Neural cell (in vitro differentiated cells): ENCODE measurements at regions not wholly inside any gene's neighbourhood (a gene's known extent, or its start where the extent isn't known, plus 50 kb on each side); places are given as distances from the start of the nearest gene placed in this dataset.

Experiments used
- H2AFZ ChIP-seq: fragments of 200-600, 300-800 bp; sonication (generic), shearing (Covaris generic); 2 replicates; pipeline ENCODE4 v1.6.0; 2014; ENCODE audit warnings: low read depth, mild to moderate bottlenecking, antibody characterized with exemption, low read length, moderate library complexity
- H3F3A ChIP-seq: fragments of 200-600 bp; shearing (Covaris generic); 2 replicates; pipeline ENCODE4 v1.6.1; 2016; ENCODE audit warnings: mild to moderate bottlenecking, moderate library complexity, mixed read lengths, antibody characterized with exemption, low read length; ENCODE audit not compliant: insufficient read depth, poor library complexity, severe bottlenecking
- H3K27ac ChIP-seq: fragments of 200-600, 300-800 bp; sonication (generic), shearing (Covaris generic); 2 replicates; pipeline ENCODE4 v1.5.1; 2014; ENCODE audit warnings: mild to moderate bottlenecking, low read length, moderate library complexity
- H3K27me3 ChIP-seq: fragments of 300-800, 200-600 bp; sonication (generic), shearing (Covaris generic); 2 replicates; pipeline ENCODE4 v1.6.0; 2014; ENCODE audit warnings: mild to moderate bottlenecking, low read depth, low read length, moderate library complexity; ENCODE audit not compliant: insufficient read depth
- H3K36me3 ChIP-seq: fragments of 300-800, 200-600 bp; sonication (generic), shearing (Covaris generic); 2 replicates; pipeline ENCODE4 v1.5.1; 2014; ENCODE audit warnings: mild to moderate bottlenecking, antibody characterized with exemption, low read length, moderate library complexity; ENCODE audit not compliant: insufficient read depth
- H3K4me2 ChIP-seq: fragments of 300-800, 200-600 bp; sonication (generic), shearing (Covaris generic); 2 replicates; pipeline ENCODE4 v1.6.0; 2014; ENCODE audit warnings: mild to moderate bottlenecking, low read length
- H3K4me3 ChIP-seq: fragments of 300-800, 200-600 bp; sonication (generic), shearing (Covaris generic); 2 replicates; pipeline ENCODE4 v1.5.1; 2014; ENCODE audit warnings: mild to moderate bottlenecking, low read length, moderate library complexity
- H3K79me2 ChIP-seq: fragments of 200-600 bp; shearing (Covaris generic); replicated peaks from 2 replicates; pipeline ENCODE4 v1.6.0; 2014; ENCODE audit warnings: mild to moderate bottlenecking, low read length, moderate library complexity; ENCODE audit not compliant: insufficient read depth
- H3K9ac ChIP-seq: fragments of 300-800, 200-600 bp; sonication (generic), shearing (Covaris generic); 2 replicates; pipeline ENCODE4 v1.6.1; 2016; ENCODE audit warnings: mild to moderate bottlenecking, low read length, mixed read lengths
- H3K9me2 ChIP-seq: fragments of 200-600 bp; shearing (Covaris generic); 2 replicates; pipeline ENCODE4 v1.6.1; 2016; ENCODE audit warnings: mild to moderate bottlenecking, low read length, mixed read lengths; ENCODE audit not compliant: insufficient read depth
- H3K9me3 ChIP-seq: fragments of 200-600, 300-800 bp; sonication (generic), shearing (Covaris generic); 2 replicates; pipeline ENCODE4 v1.6.1; 2016; ENCODE audit warnings: mild to moderate bottlenecking, mixed run types, low read length, moderate library complexity, mixed read lengths
- H4K20me1 ChIP-seq: fragments of 200-600 bp; shearing (Covaris generic); 2 replicates; pipeline ENCODE4 v1.6.1; 2016; ENCODE audit warnings: mild to moderate bottlenecking, mixed run types; ENCODE audit not compliant: insufficient read depth
- EP300 ChIP-seq: fragments of 450-650 bp; conservative IDR thresholded peaks from 2 replicates; pipeline ENCODE4 v1.6.1; 2014; ENCODE audit warnings: antibody characterized with exemption, mild to moderate bottlenecking, moderate library complexity; ENCODE audit not compliant: poor library complexity, severe bottlenecking
- EZH2 ChIP-seq: fragments of 200-600, 300-800 bp; shearing (Covaris generic), sonication (generic); IDR thresholded peaks from 2 replicates; pipeline ENCODE4 v1.6.1; 2014; ENCODE audit warnings: antibody characterized with exemption, low read length, borderline replicate concordance, mild to moderate bottlenecking; ENCODE audit not compliant: insufficient read depth, poor library complexity, severe bottlenecking
- MXI1 ChIP-seq: fragments of 450-650 bp; conservative IDR thresholded peaks from 2 replicates; pipeline ENCODE4 v1.6.1; 2014; ENCODE audit warnings: antibody characterized with exemption, mild to moderate bottlenecking; ENCODE audit not compliant: poor library complexity, severe bottlenecking
- POLR2AphosphoS5 ChIP-seq: IDR thresholded peaks from 2 replicates; pipeline ENCODE4 v1.6.1; 2012
- RAD21 ChIP-seq: fragments of 450-650 bp; conservative IDR thresholded peaks from 2 replicates; pipeline ENCODE4 v1.6.1; 2014; ENCODE audit warnings: antibody characterized with exemption, mild to moderate bottlenecking, moderate library complexity
- SMC3 ChIP-seq: fragments of 450-650 bp; conservative IDR thresholded peaks from 2 replicates; pipeline ENCODE4 v1.6.1; 2014; ENCODE audit warnings: antibody characterized with exemption, mild to moderate bottlenecking, moderate library complexity; ENCODE audit not compliant: poor library complexity
- TAF1 ChIP-seq: IDR thresholded peaks from 2 replicates; pipeline ENCODE4 v1.6.1; 2012; ENCODE audit warnings: low read depth
- TF ChIP-seq, protein P1 (sequence below): IDR thresholded peaks from 2 replicates; pipeline ENCODE4 v1.6.1; 2012; ENCODE audit warnings: borderline replicate concordance
- TF ChIP-seq, protein P2 (sequence below): fragments of 450-650 bp; IDR thresholded peaks from 2 replicates; pipeline ENCODE4 v1.5.1; 2014; ENCODE audit warnings: antibody characterized with exemption, mild to moderate bottlenecking, moderate library complexity; ENCODE audit not compliant: poor library complexity, severe bottlenecking

DNA sequence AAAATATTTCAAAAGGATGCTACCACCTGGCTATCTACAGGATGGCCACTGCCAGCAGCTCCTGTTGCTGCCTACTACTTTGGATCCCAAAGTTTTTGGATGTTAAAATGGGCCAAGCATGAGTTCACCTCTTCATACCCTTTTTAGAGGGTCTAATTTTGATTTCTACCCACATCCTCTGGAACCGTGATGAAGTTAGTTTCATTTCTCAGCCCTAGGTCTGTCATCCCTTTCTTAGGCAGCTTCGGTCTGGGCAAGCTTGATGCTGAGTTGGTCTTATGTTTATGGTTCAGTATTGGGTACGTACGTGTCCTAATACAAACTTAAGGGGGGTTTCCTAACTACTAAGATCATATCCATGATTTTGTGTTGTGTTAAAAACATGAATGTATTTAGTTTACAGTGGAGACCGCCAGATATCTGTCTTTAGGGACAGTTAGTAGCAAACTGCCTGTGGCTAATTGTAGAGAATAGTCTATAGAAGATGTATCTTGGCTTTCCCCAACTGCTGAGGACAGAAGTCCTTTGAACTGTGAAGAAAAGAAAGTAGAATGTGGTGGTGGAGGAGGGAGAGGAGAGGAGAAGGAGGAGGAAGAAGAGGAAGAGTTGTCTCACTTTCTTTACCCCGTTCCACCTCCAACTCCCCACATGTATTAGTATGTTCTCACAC, 184.9 kb downstream of the UBE2E3 start:
- TF ChIP-seq, protein P1, sequence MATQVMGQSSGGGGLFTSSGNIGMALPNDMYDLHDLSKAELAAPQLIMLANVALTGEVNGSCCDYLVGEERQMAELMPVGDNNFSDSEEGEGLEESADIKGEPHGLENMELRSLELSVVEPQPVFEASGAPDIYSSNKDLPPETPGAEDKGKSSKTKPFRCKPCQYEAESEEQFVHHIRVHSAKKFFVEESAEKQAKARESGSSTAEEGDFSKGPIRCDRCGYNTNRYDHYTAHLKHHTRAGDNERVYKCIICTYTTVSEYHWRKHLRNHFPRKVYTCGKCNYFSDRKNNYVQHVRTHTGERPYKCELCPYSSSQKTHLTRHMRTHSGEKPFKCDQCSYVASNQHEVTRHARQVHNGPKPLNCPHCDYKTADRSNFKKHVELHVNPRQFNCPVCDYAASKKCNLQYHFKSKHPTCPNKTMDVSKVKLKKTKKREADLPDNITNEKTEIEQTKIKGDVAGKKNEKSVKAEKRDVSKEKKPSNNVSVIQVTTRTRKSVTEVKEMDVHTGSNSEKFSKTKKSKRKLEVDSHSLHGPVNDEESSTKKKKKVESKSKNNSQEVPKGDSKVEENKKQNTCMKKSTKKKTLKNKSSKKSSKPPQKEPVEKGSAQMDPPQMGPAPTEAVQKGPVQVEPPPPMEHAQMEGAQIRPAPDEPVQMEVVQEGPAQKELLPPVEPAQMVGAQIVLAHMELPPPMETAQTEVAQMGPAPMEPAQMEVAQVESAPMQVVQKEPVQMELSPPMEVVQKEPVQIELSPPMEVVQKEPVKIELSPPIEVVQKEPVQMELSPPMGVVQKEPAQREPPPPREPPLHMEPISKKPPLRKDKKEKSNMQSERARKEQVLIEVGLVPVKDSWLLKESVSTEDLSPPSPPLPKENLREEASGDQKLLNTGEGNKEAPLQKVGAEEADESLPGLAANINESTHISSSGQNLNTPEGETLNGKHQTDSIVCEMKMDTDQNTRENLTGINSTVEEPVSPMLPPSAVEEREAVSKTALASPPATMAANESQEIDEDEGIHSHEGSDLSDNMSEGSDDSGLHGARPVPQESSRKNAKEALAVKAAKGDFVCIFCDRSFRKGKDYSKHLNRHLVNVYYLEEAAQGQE: no peak
- no peak for TF ChIP-seq TAF1
- Histone ChIP-seq H3K36me3 (no peaks in the 10 kb centered on the region), H3K79me2 (no peaks in the 10 kb centered on the region), H4K20me1 (no peaks in the 10 kb centered on the region), H3K9me3 (no peaks in the 10 kb centered on the region), H3K4me3 (no peak overlapping the region), H3K27ac (no peak overlapping the region), H3K27me3 (no peaks in the 10 kb centered on the region), H3K9ac (no peak overlapping the region), H2AFZ (no peak overlapping the region), H3K9me2 (no peaks in the 10 kb centered on the region), H3K4me2 (no peak overlapping the region), H3F3A (no peaks in the 10 kb centered on the region)

DNA sequence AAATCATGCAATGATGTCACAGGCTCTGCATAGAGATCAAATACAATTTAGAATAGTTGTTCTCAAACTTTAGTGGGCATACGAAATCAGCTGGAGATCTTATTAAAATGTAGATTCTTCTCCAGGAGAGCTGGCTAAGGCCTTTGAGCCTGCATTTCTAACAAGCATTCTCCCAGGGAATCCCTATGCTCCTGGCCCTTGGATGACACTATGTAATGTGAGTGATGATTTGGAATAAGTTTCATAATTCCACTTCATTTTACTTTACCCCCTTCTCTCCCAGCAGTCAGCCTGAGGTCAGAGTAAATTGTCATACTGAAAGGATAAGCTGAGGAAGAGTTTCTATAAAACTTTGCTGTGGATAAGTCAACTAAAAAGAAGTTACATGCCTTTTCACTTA, 189.1 kb downstream of the UBE2E3 start:
- H3K9ac ChIP-seq: no peak overlapping the region
- no peak for TF ChIP-seq RAD21
- no peak for TF ChIP-seq EZH2
- TF ChIP-seq POLR2AphosphoS5: no peak
- no peak for TF ChIP-seq EP300
- TF ChIP-seq SMC3: no peak
- H3K4me2 ChIP-seq: no peak overlapping the region
- H3K27me3 ChIP-seq: no peaks in the 10 kb centered on the region
- H3F3A ChIP-seq: no peaks in the 10 kb centered on the region
- H3K79me2 ChIP-seq: no peaks in the 10 kb centered on the region
- no peaks in the 10 kb centered on the region for H4K20me1 ChIP-seq
- no peak overlapping the region for H3K27ac ChIP-seq
- H3K9me2 ChIP-seq: no peaks in the 10 kb centered on the region
- H3K36me3 ChIP-seq: no peaks in the 10 kb centered on the region
- H3K9me3 ChIP-seq: no peaks in the 10 kb centered on the region
- H2AFZ ChIP-seq: no peak overlapping the region
- H3K4me3 ChIP-seq: no peak overlapping the region

DNA sequence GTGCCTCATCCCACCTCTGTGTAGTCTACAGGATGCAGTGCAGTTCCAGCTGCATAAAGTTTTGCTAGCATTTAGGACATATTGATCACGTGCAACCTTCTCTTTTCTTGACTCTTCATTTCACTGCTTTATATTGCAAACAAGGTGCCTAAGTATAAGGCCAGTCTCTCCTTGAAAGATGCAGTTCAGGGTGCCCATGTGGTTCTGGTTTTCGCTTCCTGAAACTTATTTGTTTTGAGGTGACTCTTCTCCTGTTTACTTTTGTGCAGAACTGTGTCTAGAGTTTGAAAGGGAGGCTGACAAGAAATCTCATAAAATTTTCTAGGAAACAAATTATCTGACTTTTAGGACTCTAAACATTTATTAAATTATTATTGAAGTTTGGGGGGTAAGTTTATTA, 189.9 kb downstream of the UBE2E3 start:
- H3K9ac ChIP-seq: no peak overlapping the region
- H3K27ac ChIP-seq: no peak overlapping the region
- no peaks in the 10 kb centered on the region for H4K20me1 ChIP-seq
- no peak overlapping the region for H3K4me3 ChIP-seq
- no peak for TF ChIP-seq POLR2AphosphoS5
- no peak for TF ChIP-seq RAD21
- TF ChIP-seq, protein P1: no peak
- TF ChIP-seq MXI1: no peak
- TF ChIP-seq SMC3: no peak
- no peak for TF ChIP-seq EP300
- TF ChIP-seq, protein P2, sequence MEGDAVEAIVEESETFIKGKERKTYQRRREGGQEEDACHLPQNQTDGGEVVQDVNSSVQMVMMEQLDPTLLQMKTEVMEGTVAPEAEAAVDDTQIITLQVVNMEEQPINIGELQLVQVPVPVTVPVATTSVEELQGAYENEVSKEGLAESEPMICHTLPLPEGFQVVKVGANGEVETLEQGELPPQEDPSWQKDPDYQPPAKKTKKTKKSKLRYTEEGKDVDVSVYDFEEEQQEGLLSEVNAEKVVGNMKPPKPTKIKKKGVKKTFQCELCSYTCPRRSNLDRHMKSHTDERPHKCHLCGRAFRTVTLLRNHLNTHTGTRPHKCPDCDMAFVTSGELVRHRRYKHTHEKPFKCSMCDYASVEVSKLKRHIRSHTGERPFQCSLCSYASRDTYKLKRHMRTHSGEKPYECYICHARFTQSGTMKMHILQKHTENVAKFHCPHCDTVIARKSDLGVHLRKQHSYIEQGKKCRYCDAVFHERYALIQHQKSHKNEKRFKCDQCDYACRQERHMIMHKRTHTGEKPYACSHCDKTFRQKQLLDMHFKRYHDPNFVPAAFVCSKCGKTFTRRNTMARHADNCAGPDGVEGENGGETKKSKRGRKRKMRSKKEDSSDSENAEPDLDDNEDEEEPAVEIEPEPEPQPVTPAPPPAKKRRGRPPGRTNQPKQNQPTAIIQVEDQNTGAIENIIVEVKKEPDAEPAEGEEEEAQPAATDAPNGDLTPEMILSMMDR: no peak
- TF ChIP-seq EZH2: no peak
- TF ChIP-seq TAF1: no peak
- H3K4me2 ChIP-seq: no peak overlapping the region
- H3K79me2 ChIP-seq: no peaks in the 10 kb centered on the region
- H3K9me3 ChIP-seq: no peaks in the 10 kb centered on the region
- H3K36me3 ChIP-seq: no peaks in the 10 kb centered on the region
- H3K9me2 ChIP-seq: no peaks in the 10 kb centered on the region
- no peaks in the 10 kb centered on the region for H3F3A ChIP-seq
- no peak overlapping the region for H2AFZ ChIP-seq
- no peaks in the 10 kb centered on the region for H3K27me3 ChIP-seq
